ENCODE measurements at regions not wholly inside any gene's neighbourhood (a gene's known extent, or its start where the extent isn't known, plus 50 kb on each side); places are given as distances from the start of the nearest gene placed in this dataset.

DNA sequence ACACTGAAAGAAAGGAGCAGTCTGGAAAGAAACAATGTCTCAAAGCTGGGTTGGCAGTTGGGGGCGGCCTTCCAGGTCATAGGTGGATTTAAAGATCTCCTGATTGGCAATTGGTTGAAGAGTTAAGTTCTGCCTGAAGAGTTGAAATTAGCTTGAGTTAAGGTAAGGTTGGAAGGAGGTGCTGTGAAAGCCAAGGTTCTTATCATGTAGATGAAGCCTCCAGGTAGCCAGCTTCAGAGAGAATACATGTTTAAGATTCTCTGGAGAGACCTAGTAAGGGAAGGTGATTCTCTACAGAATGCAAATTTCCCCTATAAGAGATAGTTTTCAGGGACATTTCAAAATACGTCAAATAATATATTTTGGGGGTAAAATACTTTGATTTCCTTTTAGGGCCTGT lies 387.1 kb downstream of the TMEM232 start:
- intact Hi-C loops (cut with DNase I) = no loop called here
- no peak for DNase-seq

DNA sequence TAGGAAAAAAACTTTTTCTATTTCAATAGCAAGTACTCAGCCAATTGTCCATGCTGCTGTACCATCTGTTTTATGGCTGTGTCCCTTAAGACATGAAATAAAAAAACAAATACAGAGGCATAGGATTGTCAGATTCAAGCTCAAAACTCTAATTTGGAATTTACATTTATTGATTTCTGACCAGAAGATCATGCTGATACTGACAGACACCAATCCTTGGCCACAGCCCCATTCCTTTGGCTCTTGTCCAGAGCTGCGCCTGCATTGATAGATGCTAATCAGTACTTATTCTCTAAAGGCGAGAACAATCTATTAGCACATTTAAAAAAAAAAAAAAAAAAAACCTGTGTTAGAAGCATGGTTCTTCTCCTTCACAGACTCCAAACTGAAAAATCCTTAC lies 384.6 kb downstream of the TMEM232 start:
- DNase-seq = no peak
- intact Hi-C loops (cut with DNase I) = no loop called here

DNA sequence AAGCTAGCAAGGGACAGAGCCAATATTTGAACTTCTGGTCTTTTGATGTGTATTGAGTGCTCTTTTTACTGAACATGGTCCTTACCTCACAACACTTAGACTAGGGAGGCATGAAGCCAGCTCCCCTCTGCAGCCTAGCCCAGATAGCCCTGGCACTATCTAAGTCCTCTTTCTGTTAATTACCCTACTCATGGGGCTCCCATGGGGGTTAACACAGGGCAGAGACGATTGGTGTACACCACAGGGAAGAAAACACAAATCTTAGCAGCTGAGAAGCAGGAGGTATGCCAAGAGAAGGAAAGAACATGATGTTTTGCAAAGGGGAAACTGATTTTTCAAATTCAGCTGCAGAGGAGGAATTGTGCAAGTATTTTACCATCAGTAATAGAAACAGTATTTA lies 383.8 kb downstream of the TMEM232 start:
- no peak for DNase-seq
- intact Hi-C loops (cut with DNase I) = no loop called here

DNA sequence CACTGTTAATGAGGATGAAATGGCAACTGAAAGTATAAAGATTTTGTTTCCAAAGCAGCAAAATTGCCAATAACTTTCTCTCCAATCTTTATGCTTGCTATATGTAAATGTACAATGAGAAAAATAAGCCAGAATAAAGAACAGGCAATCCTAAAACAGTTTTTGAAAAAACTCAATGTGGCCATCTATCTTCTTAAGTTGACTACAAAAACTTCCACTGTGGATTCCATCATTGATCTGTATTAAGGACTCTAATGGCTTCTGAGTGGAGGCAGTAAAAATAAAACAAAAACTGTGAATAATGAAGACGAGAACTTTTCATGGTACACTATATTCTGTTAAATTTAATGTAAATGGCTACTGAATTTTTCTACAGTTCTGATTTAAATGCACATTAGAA lies 382.9 kb downstream of the TMEM232 start:
- no peak for DNase-seq
- intact Hi-C loops (cut with DNase I) = no loop called here

DNA sequence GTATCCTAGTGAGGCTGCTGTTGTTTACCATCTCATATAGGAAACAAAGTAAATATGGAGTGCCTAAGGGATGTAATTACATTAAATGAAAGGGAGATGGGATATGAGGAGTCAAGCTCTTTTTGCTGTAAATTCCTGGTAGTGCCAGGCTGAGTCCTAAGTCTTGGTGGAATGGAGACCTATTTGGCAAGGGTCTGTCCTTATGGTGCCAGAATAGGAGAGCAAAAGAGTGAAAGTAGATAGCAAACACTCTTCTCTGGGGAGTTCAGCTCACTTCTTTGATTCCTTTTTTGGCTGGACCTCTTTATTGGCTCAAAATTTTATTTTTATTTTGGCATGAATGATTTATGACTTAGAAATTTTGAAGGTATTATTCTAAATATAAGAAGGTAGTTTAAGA lies 380.8 kb downstream of the TMEM232 start:
- DNase-seq = no peak
- intact Hi-C loops (cut with DNase I) = no loop called here

DNA sequence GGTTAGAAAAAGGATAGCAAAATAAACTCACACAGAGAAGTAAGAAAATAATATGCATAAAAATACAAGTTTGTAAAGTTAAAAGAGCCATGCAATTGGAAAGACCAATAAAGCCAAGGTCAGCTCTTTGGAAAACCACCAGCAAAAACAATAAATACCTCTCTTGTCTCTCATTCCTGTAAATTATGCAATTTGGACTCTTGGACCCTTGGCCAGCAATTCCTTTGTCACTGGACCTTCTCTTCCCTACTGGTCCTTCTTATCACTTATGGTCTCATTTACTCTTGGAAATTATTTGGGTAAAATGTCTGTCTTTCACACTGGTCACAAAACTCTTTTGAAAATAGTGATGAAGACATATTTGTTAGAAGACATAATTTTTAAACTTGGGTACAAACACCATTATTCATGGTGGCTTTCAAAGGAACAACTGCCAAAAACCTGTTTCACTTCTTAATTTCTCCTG lies 379.5 kb downstream of the TMEM232 start:
- intact Hi-C loops (cut with DNase I) = no loop called here
- no peak for DNase-seq

DNA sequence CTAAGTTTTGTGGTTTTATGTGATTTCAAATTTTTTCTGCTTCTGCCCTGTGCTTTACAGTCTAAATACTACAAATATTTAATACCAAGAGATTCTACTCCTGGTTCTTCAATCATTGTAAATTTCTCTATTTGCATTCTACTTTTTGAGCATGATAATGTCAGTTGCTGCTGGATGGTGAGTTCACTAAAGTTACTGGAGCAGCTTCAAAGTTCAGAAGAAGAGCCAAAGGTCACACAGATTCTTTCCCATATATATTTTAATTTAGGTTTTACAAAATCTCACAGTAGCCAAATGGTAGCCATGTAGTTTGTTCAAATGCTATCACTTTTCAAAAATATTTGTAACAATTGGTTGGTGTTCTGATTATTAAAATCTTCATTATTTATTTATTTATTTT lies 378.7 kb downstream of the TMEM232 start:
- intact Hi-C loops (cut with DNase I) = no loop called here

DNA sequence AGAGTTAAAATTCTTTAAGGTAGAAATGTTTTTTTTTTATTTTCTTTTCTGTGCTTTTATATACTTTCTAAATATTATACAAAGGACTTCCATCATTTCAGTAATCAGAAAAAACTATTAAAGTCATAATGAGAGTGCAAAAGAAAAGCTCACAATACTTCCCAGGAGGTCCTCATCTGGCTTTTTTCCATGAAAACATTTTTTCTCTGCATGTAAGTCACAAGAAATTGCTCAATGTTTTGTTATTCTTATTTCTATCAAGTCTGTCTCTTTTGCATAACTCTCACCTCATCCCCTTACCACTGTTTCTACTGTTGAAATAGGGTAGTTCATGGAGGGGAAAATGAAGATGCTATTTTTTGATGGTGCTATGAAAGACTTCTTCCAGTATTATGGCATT lies 375.0 kb downstream of the TMEM232 start:
- intact Hi-C loops (cut with DNase I) = no loop called here

More for the DNA sequence above, 378.7 kb downstream of the TMEM232 start:
- DNase-seq = no peak

DNA sequence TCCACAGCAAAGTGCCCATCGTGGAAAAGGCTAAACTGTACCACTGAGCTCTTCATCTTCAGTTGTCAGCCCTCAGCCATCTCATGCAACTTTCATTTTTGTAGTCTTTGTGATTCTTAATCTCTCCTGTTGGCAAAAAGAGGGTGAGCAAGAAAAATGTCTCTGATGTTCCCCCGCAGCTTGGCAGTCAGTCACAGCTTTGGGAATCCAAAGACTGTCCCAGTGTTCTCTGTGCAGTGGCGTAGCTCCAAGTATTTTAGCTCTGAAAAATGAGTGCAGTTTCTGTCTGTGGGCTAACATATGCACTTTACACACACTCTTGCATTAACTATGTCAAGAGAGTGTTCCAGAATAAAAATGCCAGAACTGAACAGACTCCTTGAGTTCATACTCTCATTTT lies 372.2 kb downstream of the TMEM232 start:
- intact Hi-C loops (cut with DNase I) = no loop called here
- DNase-seq = peak in 7 of 10 donors; percentile 18 to 88 (median 50)

More for the DNA sequence above, 375.0 kb downstream of the TMEM232 start:
- no peak for DNase-seq

DNA sequence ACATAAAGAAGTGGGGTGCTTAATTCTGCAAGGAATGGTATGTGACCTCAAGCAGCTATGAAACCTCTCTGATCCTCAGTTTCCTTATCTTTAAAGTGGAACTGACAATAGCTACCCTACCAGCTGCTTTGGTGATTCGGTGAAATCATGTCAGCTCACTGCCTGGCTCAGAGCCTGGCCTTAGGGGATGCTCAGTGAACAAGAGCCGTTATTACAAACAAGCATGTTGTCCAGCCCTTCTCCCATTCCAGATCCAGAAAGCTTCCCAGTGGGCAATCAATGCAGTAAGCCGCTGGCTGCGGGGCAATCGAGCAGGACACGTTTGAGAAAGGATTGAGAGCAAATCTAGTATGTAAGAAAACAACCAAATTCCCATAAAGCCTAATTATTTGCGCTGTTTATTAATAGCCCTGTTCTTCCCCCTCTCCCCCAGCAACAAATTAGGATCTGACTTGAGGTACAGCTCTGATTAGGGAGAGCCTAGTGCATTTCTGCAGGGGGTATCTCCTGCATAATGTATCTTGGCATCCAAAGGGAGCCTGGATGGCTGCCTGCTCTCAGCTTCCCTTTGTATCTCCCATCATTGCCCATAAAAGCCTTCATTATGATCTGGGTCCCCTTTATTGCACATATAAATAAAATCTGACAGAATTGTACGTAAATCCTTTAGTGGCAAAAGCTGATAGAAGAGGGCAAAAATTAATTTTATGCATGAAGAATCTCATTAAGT lies 371.4 kb downstream of the TMEM232 start:
- peak in 9 of 10 donors; percentile 13 to 88 (median 34) for DNase-seq
- intact Hi-C loops (cut with DNase I) = no loop called here

DNA sequence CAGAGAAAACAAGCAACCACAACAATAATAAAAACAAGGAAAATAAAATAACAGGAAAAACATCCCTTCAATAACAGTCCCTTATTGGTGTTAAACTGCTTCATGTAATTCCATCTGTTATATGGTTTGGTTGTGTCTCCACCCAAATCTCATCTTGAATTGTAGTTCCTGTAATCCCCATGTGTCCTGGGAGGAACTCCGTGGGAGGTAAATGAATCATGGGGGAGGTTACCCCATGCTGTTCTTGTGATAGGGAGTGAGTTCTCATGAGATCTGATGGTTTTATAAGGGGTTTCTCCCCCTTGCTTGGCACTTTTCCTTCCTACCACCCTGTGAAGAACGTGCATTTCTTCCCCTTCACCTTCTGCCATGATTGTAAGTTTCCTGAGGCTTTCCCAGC lies 369.8 kb downstream of the TMEM232 start:
- DNase-seq = no peak
- intact Hi-C loops (cut with DNase I) = no loop called here

DNA sequence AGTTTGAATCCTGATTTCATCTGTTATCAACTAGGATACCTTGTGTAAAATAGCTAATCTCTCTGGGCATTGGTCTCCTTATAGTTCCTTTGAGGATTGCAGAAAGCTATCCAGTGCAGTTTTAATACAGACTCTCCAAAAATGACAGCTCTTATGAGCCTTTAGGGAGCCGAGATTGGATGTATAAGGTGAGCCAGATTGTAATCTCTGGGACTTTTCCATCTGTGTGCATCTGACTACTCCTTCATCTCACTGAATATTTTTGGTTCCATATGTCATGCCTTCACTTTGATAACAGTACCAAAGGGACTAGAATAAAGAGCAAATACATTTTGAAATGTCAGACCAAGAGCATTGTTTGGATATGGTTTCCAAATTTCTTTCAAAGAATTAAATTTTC lies 367.2 kb downstream of the TMEM232 start:
- intact Hi-C loops (cut with DNase I) = no loop called here
- no peak for DNase-seq

DNA sequence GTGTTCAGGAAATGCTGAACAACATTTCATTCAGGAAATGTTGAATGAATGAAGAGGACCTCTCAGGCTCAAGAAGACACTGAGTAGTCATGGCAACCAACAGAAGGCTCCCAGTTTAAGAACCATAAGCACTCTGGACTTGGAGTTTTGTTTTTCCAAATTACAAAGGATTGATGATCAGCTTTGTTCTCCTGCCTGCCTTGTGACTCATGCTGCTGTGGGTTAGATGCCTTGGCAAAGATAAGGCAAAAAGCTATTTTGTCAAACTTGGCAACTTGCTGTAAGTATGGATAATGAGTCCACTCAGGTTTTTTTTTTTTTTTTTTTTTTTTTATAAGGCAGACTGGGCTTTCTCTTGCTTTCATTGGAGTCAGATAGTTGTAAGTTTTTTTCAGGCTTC lies 365.0 kb downstream of the TMEM232 start:
- no peak for DNase-seq

DNA sequence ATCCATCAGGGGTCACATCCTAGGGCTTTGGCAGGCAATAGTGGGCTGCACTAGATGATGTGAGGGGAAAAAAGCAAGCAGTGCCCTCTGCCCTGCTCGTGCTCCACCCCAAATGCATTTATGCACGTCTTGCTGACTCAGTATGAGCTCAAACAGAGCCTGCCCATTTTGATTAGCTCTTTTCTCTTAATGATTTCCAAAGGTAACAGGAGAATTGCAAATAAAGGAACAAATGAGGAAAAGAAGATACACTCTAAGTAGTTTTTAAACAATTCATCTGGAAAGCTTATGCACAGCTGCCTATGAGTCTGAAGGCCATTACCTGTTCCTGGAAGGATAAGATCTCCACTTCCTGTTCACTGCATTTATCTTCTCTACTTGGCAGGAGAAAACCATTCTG lies 364.2 kb downstream of the TMEM232 start:
- intact Hi-C loops (cut with DNase I) = no loop called here
- DNase-seq = no peak

More for the DNA sequence above, 365.0 kb downstream of the TMEM232 start:
- intact Hi-C loops (cut with DNase I) = no loop called here

DNA sequence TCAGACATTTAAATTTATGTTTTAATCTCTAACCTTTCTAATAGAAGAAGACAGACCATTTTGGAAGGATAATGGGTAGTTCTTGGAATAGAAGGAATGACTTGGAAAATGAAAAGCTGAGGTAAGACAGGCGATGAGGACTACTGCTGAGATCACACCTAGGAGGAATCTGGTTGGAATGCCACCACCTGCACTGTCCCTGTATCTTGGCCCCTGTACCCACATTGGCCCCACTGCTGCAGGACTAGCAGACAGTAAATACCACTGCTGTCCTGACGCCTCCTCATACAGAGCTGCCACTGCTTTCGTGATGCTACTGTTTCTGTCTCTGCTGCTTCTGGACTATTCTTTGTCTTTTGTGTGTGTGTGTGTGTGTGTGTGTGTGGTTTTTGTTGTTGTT lies 359.8 kb downstream of the TMEM232 start:
- intact Hi-C loops (cut with DNase I) = no loop called here

More for the DNA sequence above, 359.8 kb downstream of the TMEM232 start:
- DNase-seq = no peak

Measured in posterior cingulate gyrus (tissue), 11 donors.